ENCODE measurements at regions not wholly inside any gene's neighbourhood (a gene's known extent, or its start where the extent isn't known, plus 50 kb on each side); places are given as distances from the start of the nearest gene placed in this dataset.

GRCh38 chr20:1831606-1832005, 63.6 kb upstream of the SIRPA start:
- no peaks in the 10 kb centered on the region for H3K9me3 ChIP-seq
- no peaks in the 10 kb centered on the region for H3K27me3 ChIP-seq
- H3K4me1 ChIP-seq, result no peaks in the 10 kb centered on the region
- TF ChIP-seq CTCF (IDR thresholded peaks at IDR 0.05; ENCODE audit: low read depth, low read length), result no peak
- H3K4me3 ChIP-seq (ENCODE audit: low read depth, low read length), result no peak overlapping the region
- no peak for DNase-seq
- no peaks in the 10 kb centered on the region for H3K36me3 ChIP-seq

GRCh38 chr20:1831096-1831495, 64.1 kb upstream of the SIRPA start:
- TF ChIP-seq CTCF (IDR thresholded peaks at IDR 0.05; ENCODE audit: low read depth, low read length), result no peak
- Histone ChIP-seq H3K4me1 (no peaks in the 10 kb centered on the region), H3K9me3 (no peaks in the 10 kb centered on the region), H3K36me3 (no peaks in the 10 kb centered on the region), H3K27me3 (no peaks in the 10 kb centered on the region), H3K4me3 (ENCODE audit: low read depth, low read length) (no peak overlapping the region)
- no peak for DNase-seq

DNA sequence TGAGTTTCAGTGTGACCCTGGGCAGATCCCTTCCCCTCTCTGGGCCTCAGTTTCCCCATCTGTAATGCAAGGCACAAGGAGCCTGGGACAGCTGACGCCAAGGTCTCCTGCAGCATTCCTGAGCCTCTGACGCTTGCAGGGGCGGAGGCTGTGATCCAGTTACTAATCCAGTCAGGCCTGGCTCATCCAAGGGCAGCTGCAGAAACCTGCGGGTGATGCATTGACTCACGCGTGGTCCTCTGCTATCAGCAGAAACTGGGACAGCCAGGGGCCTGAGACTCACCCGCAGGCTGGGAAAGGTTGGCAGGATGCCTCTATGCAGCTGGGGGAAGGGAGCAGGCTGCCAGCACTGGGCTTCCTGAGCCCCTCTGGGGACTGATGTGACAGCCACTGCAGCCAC, 65.0 kb upstream of the SIRPA start:
- H3K4me1 ChIP-seq, result no peaks in the 10 kb centered on the region
- peak; percentile 56 for DNase-seq
- H3K4me3 ChIP-seq (ENCODE audit: low read depth, low read length), result no peak overlapping the region
- H3K36me3 ChIP-seq, result no peaks in the 10 kb centered on the region
- H3K9me3 ChIP-seq, result no peaks in the 10 kb centered on the region
- no peaks in the 10 kb centered on the region for H3K27me3 ChIP-seq
- TF ChIP-seq CTCF (IDR thresholded peaks at IDR 0.05; ENCODE audit: low read depth, low read length), result no peak

GRCh38 chr20:1829531-1829930, 65.7 kb upstream of the SIRPA start:
- H3K9me3 ChIP-seq, result no peaks in the 10 kb centered on the region
- no peak overlapping the region for H3K4me3 ChIP-seq (ENCODE audit: low read depth, low read length)
- no peaks in the 10 kb centered on the region for H3K4me1 ChIP-seq
- H3K36me3 ChIP-seq, result no peaks in the 10 kb centered on the region
- no peak for TF ChIP-seq CTCF (IDR thresholded peaks at IDR 0.05; ENCODE audit: low read depth, low read length)
- no peaks in the 10 kb centered on the region for H3K27me3 ChIP-seq
- DNase-seq, result no peak

DNA sequence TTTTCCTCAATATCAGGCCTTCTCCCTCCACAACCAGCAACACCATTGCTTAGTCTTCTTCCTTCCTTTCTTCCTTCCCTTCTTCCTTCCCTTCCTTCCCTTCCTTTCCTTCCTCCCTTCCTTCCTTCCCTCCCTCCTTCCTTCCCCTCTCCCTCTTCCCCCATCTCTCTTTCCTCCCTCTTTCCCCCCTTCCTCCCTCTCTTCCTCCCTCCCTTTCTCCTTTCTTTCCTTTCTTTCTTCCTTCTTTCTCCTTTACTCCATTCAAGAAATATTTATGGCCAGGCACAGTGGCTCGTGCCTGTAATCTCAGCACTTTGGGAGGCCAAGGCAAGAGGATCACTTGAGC, 66.4 kb upstream of the SIRPA start:
- TF ChIP-seq CTCF (IDR thresholded peaks at IDR 0.05; ENCODE audit: low read depth, low read length), result no peak
- Histone ChIP-seq H3K9me3 (no peaks in the 10 kb centered on the region), H3K4me1 (no peaks in the 10 kb centered on the region), H3K4me3 (ENCODE audit: low read depth, low read length) (no peak overlapping the region), H3K36me3 (no peaks in the 10 kb centered on the region), H3K27me3 (no peaks in the 10 kb centered on the region)
- DNase-seq, result no peak

GRCh38 chr20:1827974-1828785, 67.0 kb upstream of the SIRPA start:
- Histone ChIP-seq H3K4me3 (ENCODE audit: low read depth, low read length) (no peak overlapping the region), H3K27me3 (no peaks in the 10 kb centered on the region), H3K36me3 (no peaks in the 10 kb centered on the region), H3K4me1 (no peaks in the 10 kb centered on the region), H3K9me3 (no peaks in the 10 kb centered on the region)
- no peak for DNase-seq
- no peak for TF ChIP-seq CTCF (IDR thresholded peaks at IDR 0.05; ENCODE audit: low read depth, low read length)

Measured in BE2C (cell line).